SJSA1 (cell line): ENCODE measurements at regions not wholly inside any gene's neighbourhood (a gene's known extent, or its start where the extent isn't known, plus 50 kb on each side); places are given as distances from the start of the nearest gene placed in this dataset.
A peak's percentile ranks its signal among the peaks of the same experiment; 100 is the strongest.

ENCODE experiments used
- DNase-seq, 2 experiments: peaks; one replicate each; pipeline ENCODE4 v3.0.0-alpha.2; 2015 to 2020; ENCODE audit warnings: low spot score in 2 of 2, low read depth in 1 of 2
- H3K27ac ChIP-seq: fragments of 250-450 bp; sonication (Bioruptor Pico); 2 replicates; pipeline ENCODE4 v1.5.1; 2020; ENCODE audit warnings: mild to moderate bottlenecking, moderate library complexity
- H3K27me3 ChIP-seq: fragments of 250-450 bp; sonication (Bioruptor Pico); replicated peaks from 2 replicates; pipeline ENCODE4 v1.5.1; 2020; ENCODE audit warnings: mild to moderate bottlenecking, moderate library complexity
- H3K36me3 ChIP-seq: fragments of 250-450 bp; sonication (Bioruptor Pico); 2 replicates; pipeline ENCODE4 v1.5.1; 2020; ENCODE audit warnings: mild to moderate bottlenecking
- H3K4me1 ChIP-seq: fragments of 250-450 bp; sonication (Bioruptor Pico); replicated peaks from 2 replicates; pipeline ENCODE4 v1.6.1; 2021; ENCODE audit warnings: mild to moderate bottlenecking
- H3K4me3 ChIP-seq: fragments of 250-450 bp; sonication (Bioruptor Pico); 2 replicates; pipeline ENCODE4 v1.5.1; 2020; ENCODE audit warnings: mild to moderate bottlenecking
- H3K9me3 ChIP-seq: fragments of 250-450 bp; sonication (Bioruptor Pico); replicated peaks from 2 replicates; pipeline ENCODE4 v1.5.1; 2020; ENCODE audit warnings: mild to moderate bottlenecking

DNA sequence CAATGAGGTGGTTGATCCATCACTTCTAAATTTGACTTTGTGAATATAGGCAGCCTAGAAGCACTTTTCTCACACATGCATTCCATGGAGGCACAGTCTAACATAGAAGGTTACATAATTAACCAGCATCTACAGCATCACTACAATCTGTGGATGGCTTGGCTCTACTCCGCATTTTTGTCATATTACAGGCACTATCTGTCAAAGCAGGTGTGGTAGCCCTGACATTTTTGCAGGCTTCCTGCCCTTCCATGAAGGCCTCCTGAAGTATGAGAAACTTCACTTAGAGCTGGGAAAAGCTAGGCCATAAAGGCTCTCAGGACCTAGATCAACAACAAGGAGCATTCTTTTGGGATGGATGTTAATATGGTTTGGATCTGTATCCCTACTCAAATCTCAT lies 378.0 kb downstream of the ANXA1 start:
- H3K4me3 ChIP-seq: no peak overlapping the region
- no peaks in the 10 kb centered on the region for H3K4me1 ChIP-seq
- H3K9me3 ChIP-seq: no peaks in the 10 kb centered on the region
- H3K27me3 ChIP-seq: no peaks in the 10 kb centered on the region
- no peak for DNase-seq
- H3K36me3 ChIP-seq: no peaks in the 10 kb centered on the region
- no peak overlapping the region for H3K27ac ChIP-seq

- no peaks in the 10 kb centered on the region for H3K9me3 ChIP-seq
- H3K4me1 ChIP-seq: no peaks in the 10 kb centered on the region
- no peak for DNase-seq
- no peak overlapping the region for H3K27ac ChIP-seq
- no peaks in the 10 kb centered on the region for H3K36me3 ChIP-seq
- H3K27me3 ChIP-seq: no peaks in the 10 kb centered on the region
- no peak overlapping the region for H3K4me3 ChIP-seq
Measured at GRCh38 chr9:73531051-73531532, 379.4 kb downstream of the ANXA1 start.

- H3K4me1 ChIP-seq: no peaks in the 10 kb centered on the region
- H3K27me3 ChIP-seq: no peaks in the 10 kb centered on the region
- H3K4me3 ChIP-seq: no peak overlapping the region
- H3K27ac ChIP-seq: no peak overlapping the region
- no peaks in the 10 kb centered on the region for H3K36me3 ChIP-seq
- no peaks in the 10 kb centered on the region for H3K9me3 ChIP-seq
- no peak for DNase-seq
Measured at GRCh38 chr9:73531658-73532057, 380.0 kb downstream of the ANXA1 start.

DNA sequence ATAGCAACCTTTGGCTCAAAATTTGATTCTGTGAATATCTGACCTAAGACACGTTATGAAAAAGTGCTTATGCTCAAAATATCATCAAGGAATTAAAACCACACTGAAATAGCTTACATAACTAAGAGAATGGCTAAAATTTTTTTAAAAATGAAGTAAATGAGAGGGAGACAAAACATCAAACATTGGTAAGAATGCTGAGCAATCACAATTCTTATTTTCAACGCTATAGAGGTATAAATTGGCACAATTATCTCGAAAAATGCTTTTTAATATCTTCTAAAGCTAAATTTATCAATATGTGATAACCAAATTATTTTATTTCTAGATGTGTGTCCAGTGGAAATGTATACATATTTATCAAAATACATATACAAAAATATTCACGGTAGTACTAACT lies 381.3 kb downstream of the ANXA1 start:
- Histone ChIP-seq H3K4me3 (no peak overlapping the region), H3K9me3 (no peaks in the 10 kb centered on the region), H3K27ac (no peak overlapping the region), H3K4me1 (no peaks in the 10 kb centered on the region), H3K27me3 (no peaks in the 10 kb centered on the region), H3K36me3 (no peaks in the 10 kb centered on the region)
- no peak for DNase-seq

GRCh38 chr9:73536403-73536802 lies 384.7 kb downstream of the ANXA1 start:
- Histone ChIP-seq H3K27me3 (no peaks in the 10 kb centered on the region; the same call in 1 of the 2 replicates), H3K4me1 (no peaks in the 10 kb centered on the region), H3K36me3 (no peaks in the 10 kb centered on the region), H3K9me3 (no peaks in the 10 kb centered on the region), H3K27ac (no peak overlapping the region), H3K4me3 (no peak overlapping the region)
- no peak for DNase-seq

GRCh38 chr9:73537561-73537960 lies 385.9 kb downstream of the ANXA1 start:
- no peak overlapping the region for H3K27ac ChIP-seq
- no peaks in the 10 kb centered on the region for H3K36me3 ChIP-seq
- no peak for DNase-seq
- no peaks in the 10 kb centered on the region; the same call in 1 of the 2 replicates for H3K27me3 ChIP-seq
- no peak overlapping the region for H3K4me3 ChIP-seq
- no peaks in the 10 kb centered on the region for H3K4me1 ChIP-seq
- H3K9me3 ChIP-seq: no peaks in the 10 kb centered on the region

DNA sequence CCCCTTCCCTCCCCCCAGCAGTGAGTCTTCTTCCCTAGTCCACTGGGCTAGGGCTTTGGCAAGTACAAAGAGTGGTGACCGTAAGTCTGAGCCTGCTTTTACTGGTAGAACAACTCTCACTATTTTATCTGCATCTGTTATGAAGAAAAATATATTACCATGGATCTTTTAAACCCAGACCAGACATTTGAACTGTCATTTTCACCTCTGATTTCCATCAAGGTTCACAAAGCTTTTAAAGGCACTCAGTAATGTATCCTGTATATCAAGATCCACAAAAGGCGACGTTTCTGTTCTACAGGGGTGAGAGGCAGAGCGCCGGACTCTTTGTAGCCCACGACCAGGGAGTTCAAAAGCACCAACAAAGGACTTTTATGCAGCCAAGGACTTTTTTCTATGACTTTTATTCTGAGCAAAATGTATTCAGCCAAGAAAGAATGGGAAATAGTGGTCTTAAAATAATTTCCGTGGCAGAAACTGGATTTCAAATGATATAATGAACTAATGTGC lies 388.3 kb downstream of the ANXA1 start:
- H3K27ac ChIP-seq: no peak overlapping the region
- no peak for DNase-seq
- no peaks in the 10 kb centered on the region for H3K4me1 ChIP-seq
- H3K36me3 ChIP-seq: no peaks in the 10 kb centered on the region
- H3K4me3 ChIP-seq: no peak overlapping the region
- H3K9me3 ChIP-seq: no peaks in the 10 kb centered on the region
- H3K27me3 ChIP-seq: no peaks in the 10 kb centered on the region; the same call in 1 of the 2 replicates

DNA sequence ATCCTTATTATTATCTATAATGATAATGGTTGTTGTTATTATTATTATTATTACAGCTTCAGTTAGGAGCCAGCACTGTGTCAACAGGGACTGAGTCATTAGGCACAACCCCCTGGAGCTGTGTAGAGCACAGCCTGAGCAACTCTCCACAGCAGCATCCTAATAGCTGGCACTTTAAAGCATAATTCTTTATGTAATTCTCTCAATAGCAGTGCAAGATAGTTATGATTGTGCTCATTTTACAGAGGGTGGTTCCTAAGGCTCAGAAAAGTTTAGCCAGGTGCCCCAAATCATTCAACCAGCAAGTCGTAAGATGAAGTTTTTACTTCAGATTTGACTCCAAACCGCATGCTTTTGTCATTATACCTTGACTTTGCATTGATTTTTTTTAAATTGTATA lies 390.3 kb downstream of the ANXA1 start:
- no peaks in the 10 kb centered on the region for H3K4me1 ChIP-seq

GRCh38 chr9:73543727-73544126 lies 392.1 kb downstream of the ANXA1 start:
- Histone ChIP-seq H3K4me1 (peaks cover 7% of the 10 kb centered on the region; the same call in 1 of the 2 replicates), H3K36me3 (no peaks in the 10 kb centered on the region), H3K4me3 (no peak overlapping the region), H3K9me3 (no peaks in the 10 kb centered on the region), H3K27ac (no peak overlapping the region), H3K27me3 (no peaks in the 10 kb centered on the region; the same call in 1 of the 2 replicates)
- DNase-seq: no peak

More for the DNA sequence above, 390.3 kb downstream of the ANXA1 start:
- Histone ChIP-seq H3K27me3 (no peaks in the 10 kb centered on the region; the same call in 1 of the 2 replicates), H3K36me3 (no peaks in the 10 kb centered on the region), H3K4me3 (no peak overlapping the region), H3K9me3 (no peaks in the 10 kb centered on the region), H3K27ac (no peak overlapping the region)
- no peak for DNase-seq

DNA sequence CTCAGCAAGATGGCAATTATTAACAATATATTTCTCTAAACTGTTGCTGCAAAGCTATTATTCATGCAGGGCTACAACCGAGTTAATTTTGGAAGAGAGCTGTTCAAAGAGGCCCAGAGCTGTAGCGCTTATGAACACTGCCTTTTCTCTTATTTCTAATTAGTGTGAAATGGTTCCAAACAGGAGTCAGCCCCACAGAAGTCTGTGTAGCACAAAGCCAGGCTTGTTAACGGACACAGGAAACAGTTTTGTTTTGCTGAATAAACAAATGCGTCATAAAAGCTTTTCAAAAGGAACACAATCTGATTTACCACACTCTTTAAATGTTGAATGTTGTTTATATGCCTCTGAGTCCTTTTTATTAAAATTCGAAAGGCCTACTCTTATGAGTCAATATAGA lies 396.5 kb downstream of the ANXA1 start:
- H3K4me1 ChIP-seq: peaks cover 8% of the 10 kb centered on the region; the same call in 1 of the 2 replicates
- H3K36me3 ChIP-seq: no peaks in the 10 kb centered on the region
- DNase-seq: peak in 1 of 2 experiments; percentile 28
- peak overlapping the region; percentile 10; the same call in 1 of the 2 replicates for H3K27ac ChIP-seq
- no peaks in the 10 kb centered on the region for H3K27me3 ChIP-seq
- H3K4me3 ChIP-seq: no peak overlapping the region
- H3K9me3 ChIP-seq: no peaks in the 10 kb centered on the region

DNA sequence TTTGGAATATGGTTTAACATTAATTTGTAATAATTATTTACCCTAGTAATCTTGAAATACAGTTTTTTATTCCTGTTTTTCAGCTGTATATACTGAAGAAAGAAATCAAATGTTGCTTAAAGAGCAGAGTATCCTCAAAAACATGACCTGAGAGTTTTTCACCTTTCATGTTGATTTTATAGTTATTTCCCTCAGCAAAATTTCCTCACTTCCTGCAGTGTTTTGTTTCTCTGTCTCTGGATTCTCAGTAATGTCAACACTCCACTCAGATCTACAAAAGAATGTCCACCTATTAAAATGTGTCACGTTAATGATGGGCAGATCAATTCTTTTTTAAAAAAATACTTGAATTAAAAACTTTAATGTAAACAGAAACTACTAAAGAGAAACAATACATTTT lies 398.3 kb downstream of the ANXA1 start:
- H3K4me3 ChIP-seq: no peak overlapping the region
- peaks cover 8% of the 10 kb centered on the region; the same call in 1 of the 2 replicates for H3K4me1 ChIP-seq
- H3K9me3 ChIP-seq: no peaks in the 10 kb centered on the region
- DNase-seq: no peak
- H3K27ac ChIP-seq: no peak overlapping the region
- H3K36me3 ChIP-seq: no peaks in the 10 kb centered on the region
- no peaks in the 10 kb centered on the region for H3K27me3 ChIP-seq

GRCh38 chr9:73553295-73553694 lies 401.6 kb downstream of the ANXA1 start:
- no peaks in the 10 kb centered on the region for H3K9me3 ChIP-seq
- H3K36me3 ChIP-seq: no peaks in the 10 kb centered on the region
- H3K4me1 ChIP-seq: 0 out of 2 replicates have a peak, but pooled peaks cover 3% of the 10 kb centered on the region
- no peak overlapping the region for H3K27ac ChIP-seq
- no peak for DNase-seq
- peaks cover 10% of the 10 kb centered on the region; the same call in 1 of the 2 replicates for H3K27me3 ChIP-seq
- H3K4me3 ChIP-seq: no peak overlapping the region

DNA sequence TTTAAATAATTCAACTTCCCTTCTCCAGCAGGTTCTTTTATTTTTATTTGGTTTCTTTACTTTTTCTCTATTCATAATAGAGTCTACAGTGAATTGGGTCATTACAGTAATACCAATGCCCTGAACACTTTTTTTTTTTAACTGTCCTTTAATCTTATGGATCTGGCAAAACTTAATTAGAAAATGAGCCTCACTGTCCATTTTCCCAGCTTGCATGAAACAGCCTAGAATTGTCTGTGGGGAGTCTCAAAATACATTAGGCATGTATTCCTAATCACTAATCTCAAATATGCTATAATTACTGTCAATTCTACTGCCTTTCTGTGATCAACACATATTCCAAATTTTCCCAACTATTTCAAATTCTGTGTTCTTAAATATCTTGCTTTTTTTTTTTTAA lies 406.8 kb downstream of the ANXA1 start:
- Histone ChIP-seq H3K4me1 (no peaks in the 10 kb centered on the region), H3K27me3 (peaks cover 12% of the 10 kb centered on the region; the same call in 1 of the 2 replicates)
- DNase-seq: no peak

GRCh38 chr9:73565026-73565425 lies 413.4 kb downstream of the ANXA1 start:
- H3K4me1 ChIP-seq: no peaks in the 10 kb centered on the region
- DNase-seq: no peak
- 0 out of 2 replicates have a peak, but pooled peaks cover 2% of the 10 kb centered on the region for H3K27me3 ChIP-seq
- H3K9me3 ChIP-seq: no peaks in the 10 kb centered on the region
- no peak overlapping the region for H3K27ac ChIP-seq
- no peak overlapping the region for H3K4me3 ChIP-seq
- no peaks in the 10 kb centered on the region for H3K36me3 ChIP-seq

More for the DNA sequence above, 406.8 kb downstream of the ANXA1 start:
- Histone ChIP-seq H3K27ac (no peak overlapping the region), H3K9me3 (no peaks in the 10 kb centered on the region), H3K36me3 (no peaks in the 10 kb centered on the region), H3K4me3 (no peak overlapping the region)
